Bronchial epithelial cell (primary cell): ENCODE measurements at regions not wholly inside any gene's neighbourhood (a gene's known extent, or its start where the extent isn't known, plus 50 kb on each side); places are given as distances from the start of the nearest gene placed in this dataset.
"Not testable (repeated sequence)": the region's sequence is repeated elsewhere in the genome, so short reads cannot be mapped to it uniquely, and the experiment has no call there.

Experiments
- DNase-seq: peaks from one replicate; pipeline ENCODE4 v3.0.0-alpha.2; 2010; ENCODE audit warnings: low read depth
- FAIRE-seq: peaks from 2 replicates; lab custom pipeline; 2011; peaks lifted over from hg19 to GRCh38; lab: Jason Lieb, UNC
- H3K27me3 ChIP-seq: 2 replicates; pipeline ENCODE4 v1.5.1; 2011; ENCODE audit warnings: low read length; ENCODE audit not compliant: control insufficient read depth, insufficient read depth
- H3K36me3 ChIP-seq: 2 replicates; pipeline ENCODE4 v1.5.1; 2011; ENCODE audit warnings: low read length; ENCODE audit not compliant: control insufficient read depth, insufficient read depth
- H3K4me3 ChIP-seq: 2 replicates; pipeline ENCODE4 v1.5.1; 2011; ENCODE audit warnings: mild to moderate bottlenecking, low read depth, low read length, control low read depth
- CTCF ChIP-seq: IDR thresholded peaks from 2 replicates; pipeline ENCODE4 v1.5.1; 2011; ENCODE audit warnings: mild to moderate bottlenecking, moderate library complexity, low read length, control low read depth, inconsistent platforms; ENCODE audit not compliant: insufficient read depth, severe bottlenecking

GRCh38 chr12:68387338-68387737 is 55.2 kb upstream of the MDM1 start:
- H3K4me3 ChIP-seq: no peak overlapping the region
- H3K27me3 ChIP-seq: no peaks in the 10 kb centered on the region
- no peak for DNase-seq
- no peaks in the 10 kb centered on the region for H3K36me3 ChIP-seq
- FAIRE-seq: no peak
- TF ChIP-seq CTCF: no peak

- no peak overlapping the region for H3K4me3 ChIP-seq
- no peaks in the 10 kb centered on the region for H3K27me3 ChIP-seq
- no peak for FAIRE-seq
- no peak for DNase-seq
- H3K36me3 ChIP-seq: no peaks in the 10 kb centered on the region
- TF ChIP-seq CTCF: no peak
These were observed 57.1 kb upstream of the MDM1 start for GRCh38 chr12:68389305-68389704.

GRCh38 chr12:68391937-68392336 is 59.8 kb upstream of the MDM1 start:
- DNase-seq (no peak), FAIRE-seq (no peak)
- Histone ChIP-seq H3K36me3 (no peaks in the 10 kb centered on the region), H3K27me3 (no peaks in the 10 kb centered on the region), H3K4me3 (no peak overlapping the region)
- TF ChIP-seq CTCF: no peak

- Histone ChIP-seq H3K27me3 (no peaks in the 10 kb centered on the region), H3K4me3 (no peak overlapping the region), H3K36me3 (no peaks in the 10 kb centered on the region)
- FAIRE-seq (no peak), DNase-seq (no peak)
- no peak for TF ChIP-seq CTCF
These were observed 60.2 kb upstream of the MDM1 start for GRCh38 chr12:68392376-68392775.

GRCh38 chr12:68393417-68393816 is 61.3 kb upstream of the MDM1 start:
- H3K4me3 ChIP-seq: no peak overlapping the region
- no peak for TF ChIP-seq CTCF
- H3K27me3 ChIP-seq: no peaks in the 10 kb centered on the region
- DNase-seq: no peak
- no peaks in the 10 kb centered on the region for H3K36me3 ChIP-seq
- no peak for FAIRE-seq

GRCh38 chr12:68397566-68398158 is 65.5 kb upstream of the MDM1 start:
- TF ChIP-seq CTCF: no peak
- Histone ChIP-seq H3K27me3 (no peaks in the 10 kb centered on the region), H3K36me3 (no peaks in the 10 kb centered on the region), H3K4me3 (no peak overlapping the region)
- DNase-seq (no peak), FAIRE-seq (no peak)

GRCh38 chr12:68398689-68399088 is 66.5 kb upstream of the MDM1 start:
- not testable (repeated sequence) for DNase-seq, H3K27me3 ChIP-seq, H3K36me3 ChIP-seq, FAIRE-seq, H3K4me3 ChIP-seq
